PC-9 (cell line): ENCODE measurements at regions not wholly inside any gene's neighbourhood (a gene's known extent, or its start where the extent isn't known, plus 50 kb on each side); places are given as distances from the start of the nearest gene placed in this dataset.

ENCODE experiments used
- BruUV-seq: library from RNA; stranded (reverse); fragments of 400-500 nt; replicated peaks from 2 replicates; lab custom pipeline; 2021; lab: Mats Ljungman, UMichigan
- CTCF ChIA-PET: fragments of 300-600 bp; sonication (Branson Sonifier 250); formaldehyde crosslinking; loops from one replicate; lab custom pipeline; 2022; ENCODE audit warnings: antibody characterized with exemption; lab: Charles Lee
- POLR2A ChIA-PET: fragments of 300-600 bp; sonication (Branson Sonifier 250); formaldehyde crosslinking; loops from one replicate; lab custom pipeline; 2022; ENCODE audit warnings: antibody characterized with exemption; ENCODE audit not compliant: unreplicated experiment; lab: Charles Lee
- DNase-seq, 2 experiments: peaks; one replicate each; pipeline versions ENCODE4 v3.0.0 to v3.0.0-alpha.2; 2015 to 2022; ENCODE audit warnings: mixed read lengths in 1 of 2
- H2AFZ ChIP-seq: fragments of 200-600 bp; sonication (generic); 2 replicates; pipeline ENCODE4 v1.8.1; 2017; ENCODE audit warnings: antibody characterized with exemption
- H3F3A ChIP-seq: fragments of 200-600 bp; sonication (generic); 2 replicates; pipeline ENCODE4 v1.8.1; 2017; ENCODE audit warnings: antibody characterized with exemption, mild to moderate bottlenecking, low read depth; ENCODE audit not compliant: insufficient read depth
- H3K27ac ChIP-seq: fragments of 200-600 bp; sonication (generic); 2 replicates; pipeline ENCODE4 v1.6.1; 2016; ENCODE audit warnings: mixed run types
- H3K27me3 ChIP-seq: fragments of 200-600 bp; sonication (generic); 2 replicates; pipeline ENCODE4 v1.6.1; 2016; ENCODE audit warnings: low read depth, mixed run types; ENCODE audit not compliant: insufficient read depth
- H3K36me3 ChIP-seq: fragments of 200-600 bp; sonication (generic); 2 replicates; pipeline ENCODE4 v1.6.1; 2016; ENCODE audit warnings: low read depth, mixed run types
- H3K4me1 ChIP-seq: fragments of 200-600 bp; sonication (generic); replicated peaks from 2 replicates; pipeline ENCODE4 v1.6.1; 2016; ENCODE audit warnings: mixed run types; ENCODE audit not compliant: insufficient read depth
- H3K4me2 ChIP-seq: fragments of 200-600 bp; sonication (generic); 2 replicates; pipeline ENCODE4 v1.6.1; 2017; ENCODE audit warnings: mixed run types
- H3K4me3 ChIP-seq: fragments of 200-600 bp; sonication (generic); 2 replicates; pipeline ENCODE4 v1.6.1; 2016; ENCODE audit warnings: mixed run types
- H3K79me2 ChIP-seq: fragments of 200-600 bp; sonication (generic); 2 replicates; pipeline ENCODE4 v1.6.1; 2017; ENCODE audit warnings: low read depth, mixed run types
- H3K9me2 ChIP-seq: fragments of 200-600 bp; sonication (generic); 2 replicates; pipeline ENCODE4 v1.8.1; 2017; ENCODE audit warnings: mild to moderate bottlenecking; ENCODE audit not compliant: insufficient read depth
- H3K9me3 ChIP-seq: fragments of 200-600 bp; sonication (generic); 2 replicates; pipeline ENCODE4 v1.8.1; 2016; ENCODE audit warnings: low read depth; ENCODE audit not compliant: insufficient read depth
- H4K20me1 ChIP-seq: fragments of 200-600 bp; sonication (generic); 2 replicates; pipeline ENCODE4 v1.8.1; 2017; ENCODE audit not compliant: insufficient read depth
- EZH2 ChIP-seq: fragments of 200-600 bp; sonication (generic); IDR thresholded peaks from 2 replicates; pipeline ENCODE4 v1.8.0; 2017; ENCODE audit warnings: antibody characterized with exemption, low read depth
- intact Hi-C: fragments of 100-400 bp; cut with micrococcal nuclease; formaldehyde crosslinking; loops from one replicate; pipeline ENCODE4 v1.10.0; 2022; ENCODE audit not compliant: unreplicated experiment
- TF ChIP-seq, protein P1 (sequence below): fragments of 200-600 bp; sonication (generic); conservative IDR thresholded peaks from 2 replicates; pipeline ENCODE4 v1.6.1; 2017; ENCODE audit warnings: mixed run types, antibody characterized with exemption, mild to moderate bottlenecking, moderate library complexity

DNA sequence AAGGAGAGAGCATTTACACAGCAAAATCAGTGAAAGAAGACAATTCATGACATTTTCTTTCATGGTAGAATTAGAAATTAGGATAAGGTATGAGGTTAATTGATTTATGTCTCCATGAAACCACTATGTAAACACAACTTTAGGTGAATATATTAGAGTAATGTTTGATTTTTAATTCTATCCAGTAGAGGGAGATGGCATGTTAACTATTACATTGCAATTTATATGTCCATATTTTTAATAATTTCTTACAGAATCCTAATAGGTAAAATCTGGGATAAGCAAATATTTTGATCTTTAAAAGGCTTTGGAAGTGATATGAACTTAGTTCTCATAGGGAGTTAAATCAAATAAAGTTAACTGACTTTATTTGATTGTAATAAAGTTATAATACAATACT, 373.4 kb upstream of the PDE3A start:
- no peaks in the 10 kb centered on the region for H3K36me3 ChIP-seq
- H3K27me3 ChIP-seq, result no peaks in the 10 kb centered on the region
- TF ChIP-seq, protein P1, sequence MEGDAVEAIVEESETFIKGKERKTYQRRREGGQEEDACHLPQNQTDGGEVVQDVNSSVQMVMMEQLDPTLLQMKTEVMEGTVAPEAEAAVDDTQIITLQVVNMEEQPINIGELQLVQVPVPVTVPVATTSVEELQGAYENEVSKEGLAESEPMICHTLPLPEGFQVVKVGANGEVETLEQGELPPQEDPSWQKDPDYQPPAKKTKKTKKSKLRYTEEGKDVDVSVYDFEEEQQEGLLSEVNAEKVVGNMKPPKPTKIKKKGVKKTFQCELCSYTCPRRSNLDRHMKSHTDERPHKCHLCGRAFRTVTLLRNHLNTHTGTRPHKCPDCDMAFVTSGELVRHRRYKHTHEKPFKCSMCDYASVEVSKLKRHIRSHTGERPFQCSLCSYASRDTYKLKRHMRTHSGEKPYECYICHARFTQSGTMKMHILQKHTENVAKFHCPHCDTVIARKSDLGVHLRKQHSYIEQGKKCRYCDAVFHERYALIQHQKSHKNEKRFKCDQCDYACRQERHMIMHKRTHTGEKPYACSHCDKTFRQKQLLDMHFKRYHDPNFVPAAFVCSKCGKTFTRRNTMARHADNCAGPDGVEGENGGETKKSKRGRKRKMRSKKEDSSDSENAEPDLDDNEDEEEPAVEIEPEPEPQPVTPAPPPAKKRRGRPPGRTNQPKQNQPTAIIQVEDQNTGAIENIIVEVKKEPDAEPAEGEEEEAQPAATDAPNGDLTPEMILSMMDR, result no peak
- TF ChIP-seq EZH2, result no peak
- DNase-seq, result no peak
- H2AFZ ChIP-seq, result no peak overlapping the region
- no peak overlapping the region for H3K27ac ChIP-seq
- POLR2A ChIA-PET, result no interaction called here
- no peaks in the 10 kb centered on the region for H3K9me2 ChIP-seq
- no peaks in the 10 kb centered on the region for H3K4me1 ChIP-seq
- no peaks in the 10 kb centered on the region for H3K9me3 ChIP-seq
- H3F3A ChIP-seq, result no peaks in the 10 kb centered on the region
- no peaks in the 10 kb centered on the region for H4K20me1 ChIP-seq
- H3K4me3 ChIP-seq, result no peak overlapping the region
- CTCF ChIA-PET, result no interaction called here
- no peaks in the 10 kb centered on the region for H3K79me2 ChIP-seq
- intact Hi-C loops, result no loop called here
- BruUV-seq, result no TSS peak
- no peak overlapping the region for H3K4me2 ChIP-seq

DNA sequence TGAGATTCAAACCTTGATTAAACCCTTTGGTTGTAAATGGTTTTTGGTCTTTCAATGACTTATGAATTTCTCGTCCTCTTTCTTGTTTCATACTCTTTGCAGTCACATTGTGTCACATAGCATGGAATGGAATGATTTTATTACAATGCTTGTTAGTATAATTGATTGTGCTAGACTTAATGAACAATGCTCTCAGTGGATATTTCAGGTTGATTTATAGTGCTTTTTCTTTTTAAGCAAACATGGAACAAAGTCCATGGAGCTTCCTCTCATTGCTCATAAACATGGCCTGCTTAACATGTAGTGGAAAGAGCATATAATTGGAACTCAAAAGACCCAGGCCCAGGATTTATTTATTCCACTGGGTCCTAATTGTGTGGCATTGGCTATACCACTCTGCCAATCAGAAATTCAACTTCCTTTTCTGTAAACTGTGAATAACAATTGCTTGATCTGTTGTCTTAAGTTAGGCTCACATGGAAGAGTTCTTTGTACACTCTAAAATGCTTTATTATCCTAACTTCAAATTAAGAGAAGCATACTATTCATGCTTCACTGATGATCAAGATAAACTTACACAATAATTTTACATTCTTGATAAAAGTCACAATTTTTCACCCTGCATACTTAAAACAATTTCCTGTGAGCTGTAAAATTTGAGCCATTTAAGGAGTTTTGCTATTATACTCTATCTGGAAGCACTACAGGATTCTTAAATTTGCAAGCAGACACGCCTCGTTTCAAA, 370.5 kb upstream of the PDE3A start:
- Histone ChIP-seq H4K20me1 (no peaks in the 10 kb centered on the region), H3K79me2 (no peaks in the 10 kb centered on the region), H3K27me3 (no peaks in the 10 kb centered on the region), H3K4me3 (no peak overlapping the region), H3K27ac (no peak overlapping the region), H3K9me2 (no peaks in the 10 kb centered on the region), H3K9me3 (no peaks in the 10 kb centered on the region), H3K4me2 (no peak overlapping the region), H2AFZ (no peak overlapping the region), H3K36me3 (no peaks in the 10 kb centered on the region), H3F3A (no peaks in the 10 kb centered on the region), H3K4me1 (no peaks in the 10 kb centered on the region)
- ChIA-PET POLR2A (no interaction called here), CTCF (no interaction called here)
- intact Hi-C loops, result no loop called here
- no TSS peak for BruUV-seq
- DNase-seq, result no peak
- no peak for TF ChIP-seq EZH2
- TF ChIP-seq, protein P1, result no peak

DNA sequence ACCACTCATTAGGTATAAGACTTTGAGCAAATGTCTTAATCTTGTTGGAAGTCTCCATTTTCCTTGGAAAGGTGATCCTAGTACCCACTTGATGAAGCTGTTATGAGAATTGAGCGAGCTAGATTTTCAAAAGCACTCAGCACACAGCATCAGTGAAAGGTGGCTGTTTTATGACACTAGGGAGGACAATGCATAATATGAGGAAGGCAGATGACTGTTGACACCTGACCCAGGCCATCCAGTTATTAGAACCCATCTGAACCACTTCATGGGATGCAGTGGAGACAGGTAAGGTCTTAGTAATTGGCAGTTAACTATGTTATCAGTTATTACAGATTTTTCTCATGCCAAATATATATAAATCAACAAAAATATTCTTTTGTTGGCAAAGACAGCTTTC, 369.9 kb upstream of the PDE3A start:
- Histone ChIP-seq H3K4me2 (no peak overlapping the region), H3K27me3 (no peaks in the 10 kb centered on the region), H3K27ac (no peak overlapping the region), H3F3A (no peaks in the 10 kb centered on the region), H3K9me3 (no peaks in the 10 kb centered on the region), H3K79me2 (no peaks in the 10 kb centered on the region), H3K4me3 (no peak overlapping the region), H3K36me3 (no peaks in the 10 kb centered on the region), H2AFZ (no peak overlapping the region), H3K4me1 (no peaks in the 10 kb centered on the region), H4K20me1 (no peaks in the 10 kb centered on the region), H3K9me2 (no peaks in the 10 kb centered on the region)
- CTCF ChIA-PET, result no interaction called here
- no peak for TF ChIP-seq EZH2
- TF ChIP-seq, protein P1, result no peak
- BruUV-seq, result no TSS peak
- POLR2A ChIA-PET, result no interaction called here
- intact Hi-C loops, result no loop called here
- no peak for DNase-seq
